Stimulated activated naive CD4-positive, alpha-beta T cell (primary cell): ENCODE measurements at regions not wholly inside any gene's neighbourhood (a gene's known extent, or its start where the extent isn't known, plus 50 kb on each side); places are given as distances from the start of the nearest gene placed in this dataset.

Experiments
- DNase-seq, 6 experiments: peaks; one replicate each; lab custom pipeline; 2025; lab: John Stamatoyannopoulos, UW

DNA sequence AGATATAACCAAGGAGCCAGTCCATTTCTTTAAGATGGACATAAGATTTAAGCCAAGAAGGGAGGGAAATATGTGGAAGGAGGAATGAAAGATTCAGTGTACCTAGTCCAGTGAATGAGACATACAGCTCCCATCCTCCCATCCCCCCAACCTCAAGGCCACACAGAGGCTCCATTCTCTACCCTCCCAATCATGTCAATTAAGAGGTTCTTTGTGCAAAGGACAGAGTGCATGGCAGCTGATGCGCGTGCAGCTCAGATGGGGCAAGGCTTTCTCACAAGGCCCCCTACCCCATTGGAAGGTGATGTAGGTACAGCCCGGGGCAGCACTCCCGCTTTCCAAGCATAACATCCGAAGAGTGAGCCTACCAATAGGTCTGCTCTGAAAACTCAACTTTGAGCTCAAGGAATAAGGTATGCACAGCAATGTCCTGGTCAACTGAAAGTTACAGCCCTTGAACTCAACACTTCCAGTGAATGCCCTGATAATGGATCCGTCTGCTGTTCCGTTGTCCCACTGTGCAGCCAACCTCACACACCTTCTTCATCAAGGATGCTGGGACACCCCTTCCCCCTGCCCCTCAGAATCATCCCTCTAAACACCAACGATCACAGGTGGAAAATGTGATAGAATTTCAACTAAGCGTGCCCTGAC lies 458.1 kb downstream of the SOX9 start:
- DNase-seq, result no peak

DNA sequence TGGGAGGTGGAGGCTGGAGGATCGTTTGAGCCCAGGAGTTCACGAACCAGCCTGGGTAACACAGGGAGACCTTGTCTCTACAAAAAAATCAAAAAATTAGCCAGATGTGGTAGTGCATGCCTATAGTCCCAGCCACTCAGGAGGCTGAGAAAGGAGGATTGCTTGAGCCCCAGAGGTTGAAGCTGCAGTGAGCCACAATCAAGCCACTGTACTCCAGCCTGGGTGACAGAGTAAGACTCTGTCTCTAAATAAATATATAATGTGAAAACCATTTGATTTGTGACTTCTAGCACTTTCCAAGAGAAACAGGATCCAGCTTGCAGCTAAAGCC lies 459.1 kb downstream of the SOX9 start:
- no peak for DNase-seq

DNA sequence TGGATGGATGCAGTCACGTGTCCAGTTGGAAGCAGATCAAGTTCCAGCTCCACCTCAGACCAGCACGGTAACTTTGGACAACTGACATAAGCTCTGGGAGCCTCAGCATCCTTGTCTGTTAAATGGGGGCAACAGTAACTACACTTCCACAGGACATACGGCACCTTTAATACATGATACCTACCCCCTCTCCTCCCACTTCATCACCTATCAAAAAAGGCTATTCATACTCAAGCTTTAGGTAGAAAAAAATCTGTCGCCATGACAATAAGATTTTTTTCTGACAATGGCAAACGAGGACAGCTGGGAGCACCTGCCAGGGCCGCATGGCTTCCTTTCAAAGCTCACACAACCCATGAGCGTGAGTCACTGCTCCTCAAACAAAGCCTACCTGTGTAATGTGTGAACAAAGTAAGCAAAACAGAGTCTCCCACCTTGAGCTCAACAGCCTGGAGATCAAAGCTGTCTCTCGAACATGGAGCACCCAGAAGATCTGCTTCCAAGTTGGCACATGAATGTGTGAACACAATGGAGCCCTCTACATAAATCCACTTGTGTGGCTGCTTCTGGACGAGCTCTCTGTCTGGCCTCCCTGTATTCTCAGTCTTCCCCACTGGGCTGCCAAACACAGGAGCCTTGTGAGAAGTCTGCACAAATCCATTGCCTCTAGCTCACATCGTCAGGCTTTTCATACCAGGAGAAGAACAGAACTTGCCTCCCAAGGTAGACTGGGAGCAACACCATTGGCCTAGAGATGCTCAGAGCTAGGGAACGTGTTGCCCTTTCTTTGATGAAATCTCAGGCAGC lies 459.7 kb downstream of the SOX9 start:
- DNase-seq, result no peak

GRCh38 chr17:72587156-72587555 lies 466.3 kb downstream of the SOX9 start:
- no peak for DNase-seq

DNA sequence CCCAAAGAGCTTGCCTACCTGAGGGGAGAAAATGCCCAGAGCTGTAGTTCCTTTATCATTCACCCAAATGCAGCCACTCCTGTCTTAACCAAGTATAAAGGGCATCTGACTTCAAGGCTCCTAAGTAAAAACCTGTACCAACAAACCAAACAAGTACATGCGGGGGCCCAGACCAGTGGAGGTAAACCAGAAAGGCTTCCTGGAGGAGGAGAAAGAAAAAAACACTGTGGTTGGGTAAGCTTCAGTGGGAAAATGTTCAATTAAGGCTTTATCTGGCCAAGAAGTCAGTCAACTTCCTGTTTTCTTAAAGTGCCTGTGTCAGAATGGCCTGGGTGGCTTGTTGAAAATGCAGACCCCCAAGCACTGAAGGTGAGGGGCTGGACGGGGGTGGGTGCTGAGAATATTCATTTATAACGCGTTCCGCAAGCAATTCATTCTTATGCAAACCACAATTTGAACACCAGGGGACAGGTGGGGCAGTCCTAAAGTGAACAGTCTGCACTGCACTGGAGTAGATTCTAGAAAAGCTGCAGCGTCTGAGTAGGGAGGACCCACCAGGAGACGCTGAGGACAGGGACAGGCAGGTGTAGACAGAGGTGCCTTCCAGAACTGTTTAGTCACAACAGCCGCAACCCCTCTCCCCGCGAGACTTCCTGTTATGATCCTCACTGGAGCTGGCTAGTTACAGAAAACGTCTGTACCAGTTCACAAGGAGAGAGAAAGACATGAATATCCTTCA lies 467.1 kb downstream of the SOX9 start:
- DNase-seq, result no peak

DNA sequence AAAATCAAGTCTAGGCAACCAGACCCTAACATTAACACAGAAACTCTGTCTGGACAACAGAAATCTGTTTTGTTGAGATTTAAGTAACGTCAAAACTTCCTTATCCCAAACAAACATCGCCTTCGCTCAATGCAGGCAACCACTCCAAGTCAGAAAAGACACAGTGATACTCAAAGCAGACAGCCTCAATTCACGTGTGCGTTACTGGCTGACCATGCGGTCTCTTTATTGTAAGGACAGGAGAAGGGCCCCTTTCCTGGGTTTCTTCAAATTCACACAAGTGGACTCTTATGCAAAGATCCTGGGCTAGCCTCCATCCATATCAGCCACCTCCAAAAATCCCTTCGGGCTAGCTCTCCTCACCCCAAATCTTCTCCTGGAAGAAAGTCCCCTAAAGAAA lies 467.7 kb downstream of the SOX9 start:
- DNase-seq, result no peak

DNA sequence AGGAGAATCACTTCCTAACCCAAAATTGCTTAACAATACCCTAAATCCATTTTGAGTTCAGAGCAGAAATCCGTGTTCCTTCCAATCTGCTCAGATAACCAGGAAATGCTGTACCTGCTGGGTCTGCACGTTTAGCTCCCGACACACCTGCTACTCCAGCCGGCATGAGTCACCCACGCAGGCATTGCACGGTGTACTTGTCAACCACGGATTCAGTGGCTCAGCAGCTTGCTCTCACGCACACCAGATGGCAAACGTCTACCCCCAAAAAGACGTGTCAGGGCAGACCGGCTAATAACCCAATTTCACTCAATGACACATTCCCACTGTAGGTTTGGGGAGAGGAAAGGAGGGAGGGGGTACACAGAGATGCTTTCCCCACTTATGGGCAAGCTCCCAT lies 468.1 kb downstream of the SOX9 start:
- DNase-seq, result no peak

DNA sequence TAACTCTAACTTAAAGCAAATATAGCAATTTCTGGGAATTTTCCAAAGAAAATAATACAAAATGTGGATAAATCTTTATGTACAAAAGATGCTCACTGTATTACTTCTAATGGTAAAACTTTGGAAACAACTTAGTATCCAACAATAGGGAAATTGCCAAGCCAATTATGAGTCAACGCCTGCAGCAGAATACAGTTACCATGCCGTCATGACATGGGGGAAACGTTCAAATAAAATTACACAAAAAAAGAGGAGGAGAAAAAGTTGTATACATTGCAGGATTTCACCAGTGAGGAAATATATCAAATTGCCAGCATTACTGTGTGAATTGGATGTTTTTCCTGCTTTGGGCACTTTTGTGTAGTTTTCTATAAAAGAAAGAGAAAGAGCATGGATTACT lies 469.6 kb downstream of the SOX9 start:
- no peak for DNase-seq

- no peak for DNase-seq
These were observed 470.1 kb downstream of the SOX9 start for GRCh38 chr17:72590882-72591281.

DNA sequence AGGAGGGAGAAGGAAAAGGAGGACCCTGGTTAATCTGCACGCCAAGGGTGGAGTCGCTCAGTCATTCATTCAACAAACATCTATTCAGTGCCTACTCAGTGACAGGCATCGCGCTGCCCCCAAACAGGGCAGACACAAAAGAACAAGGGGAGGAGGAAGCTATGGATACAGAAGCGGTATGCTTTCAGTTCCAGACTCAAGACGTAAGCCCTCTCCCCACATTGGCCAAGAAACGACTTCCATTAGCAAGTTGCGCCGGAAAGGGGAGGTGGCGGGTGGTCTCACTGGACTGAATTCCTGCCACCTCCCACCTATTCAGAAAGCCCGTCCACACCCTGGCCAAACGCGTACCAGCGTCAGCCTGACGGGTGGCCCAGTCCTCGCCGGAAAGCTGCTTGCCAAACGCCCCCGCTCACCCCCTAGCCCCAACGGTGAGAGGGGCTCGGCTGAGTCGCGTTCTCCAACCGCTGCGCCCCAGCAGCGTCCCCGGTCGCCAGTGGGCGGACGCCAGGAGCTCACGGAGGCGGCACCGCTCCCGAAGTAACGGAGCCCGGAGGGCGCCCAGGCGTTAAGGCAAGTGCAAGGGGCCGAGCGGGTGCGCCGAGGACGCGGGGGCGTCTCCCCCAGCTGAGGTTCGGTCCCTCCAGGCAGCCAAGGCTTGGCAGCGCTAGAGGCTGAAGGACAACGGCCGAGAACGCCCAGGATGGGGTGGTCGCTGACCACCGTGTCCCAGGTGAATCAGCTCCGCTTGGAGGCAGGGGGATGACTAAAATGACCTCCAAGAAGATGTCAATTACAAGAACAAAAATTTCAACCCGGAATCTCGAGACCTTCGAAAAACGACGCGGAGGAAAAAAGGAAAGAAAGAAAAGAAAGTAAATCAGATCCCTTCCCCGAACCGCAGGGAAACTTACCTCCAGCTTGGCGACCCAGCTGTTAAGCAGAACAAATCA lies 470.7 kb downstream of the SOX9 start:
- no peak for DNase-seq

DNA sequence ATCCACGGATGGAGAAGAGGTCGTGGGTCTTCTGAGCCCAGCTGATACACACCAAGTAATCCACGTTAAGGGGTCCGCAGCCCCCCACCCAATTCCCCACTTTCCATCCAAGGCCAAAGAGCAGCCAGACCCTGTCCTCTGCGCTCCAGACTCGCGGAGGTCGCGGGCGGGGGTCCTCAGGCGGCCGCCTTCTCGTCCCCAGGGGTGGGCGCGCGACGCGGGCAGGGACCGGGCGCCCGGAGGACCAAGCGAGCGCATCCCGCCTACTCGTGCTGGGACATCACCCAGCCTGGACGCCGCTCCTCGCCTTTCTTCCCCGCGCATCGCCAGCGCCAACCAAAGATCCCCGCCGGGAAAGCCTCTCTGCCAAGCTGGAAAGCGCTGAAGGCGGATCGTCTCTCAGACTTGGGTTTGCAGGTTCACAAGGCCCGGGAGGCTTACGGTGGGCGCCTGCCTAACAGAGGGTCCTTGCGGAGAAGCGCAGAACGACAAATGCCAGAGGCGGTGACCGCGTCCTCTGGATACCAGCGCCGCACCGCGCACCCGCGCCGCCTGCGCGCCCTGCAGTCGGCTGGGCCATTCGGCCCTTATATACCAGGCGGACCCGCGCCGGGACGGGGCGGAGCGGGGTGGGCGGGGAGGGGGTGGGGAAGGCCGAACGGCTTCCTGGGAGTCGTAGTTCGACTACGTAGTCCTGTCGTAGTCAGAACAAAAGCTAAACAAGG lies 471.6 kb downstream of the SOX9 start:
- peak in 5 of 6 experiments; percentile 2 to 46 (median 5) for DNase-seq

DNA sequence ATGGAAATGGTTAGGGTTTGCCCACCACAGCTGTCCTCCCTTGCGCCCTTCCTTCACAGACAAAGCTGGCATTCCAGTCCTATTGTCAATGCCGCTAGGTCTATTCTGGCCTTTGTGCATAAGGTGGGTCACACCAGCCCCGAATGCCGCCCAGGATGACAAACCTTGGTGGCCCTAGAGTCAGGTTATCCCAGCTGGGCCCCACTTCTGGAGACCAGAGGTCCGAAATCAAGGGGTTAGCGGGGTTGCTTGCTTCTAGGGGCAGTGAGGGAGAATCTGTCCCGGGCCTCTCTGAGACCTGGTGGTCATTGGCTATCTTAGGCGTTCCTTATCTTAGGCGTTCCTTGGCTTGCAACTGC lies 472.1 kb downstream of the SOX9 start:
- no peak for DNase-seq

GRCh38 chr17:72594248-72594647 lies 473.4 kb downstream of the SOX9 start:
- no peak for DNase-seq
